Karpas-422 (cell line): ENCODE measurements at regions not wholly inside any gene's neighbourhood (a gene's known extent, or its start where the extent isn't known, plus 50 kb on each side); places are given as distances from the start of the nearest gene placed in this dataset.

Source experiments
- DNase-seq: peaks from one replicate; pipeline ENCODE4 v3.0.0-alpha.2; 2015
- H2AFZ ChIP-seq: fragments of 200-600 bp; sonication (generic); 2 replicates; pipeline ENCODE4 v1.6.1; 2014; ENCODE audit warnings: antibody characterized with exemption, low read length, mixed read lengths
- H3K27ac ChIP-seq: fragments of 200-600 bp; sonication (generic); 2 replicates; pipeline ENCODE4 v1.5.1; 2014; ENCODE audit warnings: mild to moderate bottlenecking, low read length, moderate library complexity
- H3K27me3 ChIP-seq: fragments of 200-600 bp; sonication (generic); 2 replicates; pipeline ENCODE4 v1.6.1; 2014; ENCODE audit warnings: low read length, mixed read lengths
- H3K36me3 ChIP-seq: fragments of 200-600 bp; sonication (generic); 2 replicates; pipeline ENCODE4 v1.6.1; 2014; ENCODE audit warnings: low read length, mixed read lengths; ENCODE audit not compliant: insufficient read depth
- H3K4me1 ChIP-seq: fragments of 200-600 bp; sonication (generic); 2 replicates; pipeline ENCODE4 v1.6.1; 2014; ENCODE audit warnings: mild to moderate bottlenecking, low read length, mixed read lengths
- H3K4me2 ChIP-seq: fragments of 200-600 bp; sonication (generic); 2 replicates; pipeline ENCODE4 v1.6.1; 2014; ENCODE audit warnings: low read length, low read depth, mild to moderate bottlenecking; ENCODE audit not compliant: poor library complexity, severe bottlenecking
- H3K4me3 ChIP-seq: fragments of 200-600 bp; sonication (generic); 2 replicates; pipeline ENCODE4 v1.5.1; 2014; ENCODE audit warnings: mild to moderate bottlenecking, antibody characterized with exemption, low read length, mixed read lengths
- H3K79me2 ChIP-seq: fragments of 200-600 bp; sonication (generic); 2 replicates; pipeline ENCODE4 v1.6.1; 2014; ENCODE audit warnings: mild to moderate bottlenecking, low read length, mixed read lengths
- H3K9ac ChIP-seq: fragments of 200-600 bp; sonication (generic); 2 replicates; pipeline ENCODE4 v1.6.0; 2014; ENCODE audit warnings: low read length
- H3K9me2 ChIP-seq: fragments of 200-600 bp; sonication (generic), shearing (Covaris generic); replicated peaks from 2 replicates; pipeline ENCODE4 v1.6.0; 2014; ENCODE audit warnings: mild to moderate bottlenecking, low read length, moderate library complexity; ENCODE audit not compliant: insufficient read depth
- H3K9me3 ChIP-seq: fragments of 300-700, 200-600 bp; sonication (generic); 2 replicates; pipeline ENCODE4 v1.6.1; 2014; ENCODE audit warnings: low read length, mixed read lengths
- H4K20me1 ChIP-seq: fragments of 200-600 bp; sonication (generic); 2 replicates; pipeline ENCODE4 v1.6.1; 2014; ENCODE audit warnings: mild to moderate bottlenecking, antibody characterized with exemption, low read length, low read depth; ENCODE audit not compliant: insufficient read depth

GRCh38 chrX:7746856-7747255 is 96.1 kb upstream of the VCX start:
- no peak overlapping the region for H3K27ac ChIP-seq
- H3K79me2 ChIP-seq: no peaks in the 10 kb centered on the region
- no peaks in the 10 kb centered on the region for H4K20me1 ChIP-seq
- no peaks in the 10 kb centered on the region for H3K4me1 ChIP-seq
- H3K4me2 ChIP-seq: no peak overlapping the region
- H3K9me2 ChIP-seq: no peaks in the 10 kb centered on the region
- H3K4me3 ChIP-seq: no peak overlapping the region
- no peak overlapping the region for H2AFZ ChIP-seq
- no peaks in the 10 kb centered on the region for H3K27me3 ChIP-seq
- no peaks in the 10 kb centered on the region for H3K36me3 ChIP-seq
- no peak for DNase-seq
- H3K9ac ChIP-seq: no peak overlapping the region
- no peaks in the 10 kb centered on the region for H3K9me3 ChIP-seq

- no peaks in the 10 kb centered on the region for H3K9me2 ChIP-seq
- H2AFZ ChIP-seq: no peak overlapping the region
- no peak overlapping the region for H3K27ac ChIP-seq
- H3K9ac ChIP-seq: no peak overlapping the region
- no peaks in the 10 kb centered on the region for H3K79me2 ChIP-seq
- H3K9me3 ChIP-seq: no peaks in the 10 kb centered on the region
- H3K27me3 ChIP-seq: no peaks in the 10 kb centered on the region
- no peak overlapping the region for H3K4me3 ChIP-seq
- H3K4me2 ChIP-seq: no peak overlapping the region
- no peaks in the 10 kb centered on the region for H3K36me3 ChIP-seq
- DNase-seq: no peak
- no peaks in the 10 kb centered on the region for H4K20me1 ChIP-seq
- no peaks in the 10 kb centered on the region for H3K4me1 ChIP-seq
Observed at GRCh38 chrX:7730071-7730470, 112.9 kb upstream of the VCX start.

- no peak overlapping the region for H3K27ac ChIP-seq
- H3K4me3 ChIP-seq: no peak overlapping the region
- no peak overlapping the region for H3K9ac ChIP-seq
- H3K79me2 ChIP-seq: no peaks in the 10 kb centered on the region
- H3K4me2 ChIP-seq: no peak overlapping the region
- DNase-seq: no peak
- no peaks in the 10 kb centered on the region for H3K9me2 ChIP-seq
- no peak overlapping the region for H2AFZ ChIP-seq
- H3K9me3 ChIP-seq: no peaks in the 10 kb centered on the region
- H3K27me3 ChIP-seq: no peaks in the 10 kb centered on the region
- no peaks in the 10 kb centered on the region for H4K20me1 ChIP-seq
- H3K4me1 ChIP-seq: no peaks in the 10 kb centered on the region
- no peaks in the 10 kb centered on the region for H3K36me3 ChIP-seq
Observed at GRCh38 chrX:7720519-7720918, 122.5 kb upstream of the VCX start.

- Histone ChIP-seq H3K36me3 (no peaks in the 10 kb centered on the region), H4K20me1 (no peaks in the 10 kb centered on the region), H3K4me2 (no peak overlapping the region), H2AFZ (no peak overlapping the region), H3K9me2 (no peaks in the 10 kb centered on the region), H3K4me3 (no peak overlapping the region), H3K27me3 (no peaks in the 10 kb centered on the region), H3K4me1 (no peaks in the 10 kb centered on the region), H3K27ac (no peak overlapping the region), H3K79me2 (no peaks in the 10 kb centered on the region), H3K9me3 (no peaks in the 10 kb centered on the region), H3K9ac (no peak overlapping the region)
- no peak for DNase-seq
Observed at GRCh38 chrX:7714351-7714750, 128.6 kb upstream of the VCX start.

GRCh38 chrX:7711167-7711566 is 131.8 kb upstream of the VCX start:
- Histone ChIP-seq H2AFZ (no peak overlapping the region), H4K20me1 (no peaks in the 10 kb centered on the region)

GRCh38 chrX:7709845-7710244 is 133.1 kb upstream of the VCX start:
- Histone ChIP-seq H3K9ac (no peak overlapping the region), H3K4me1 (no peaks in the 10 kb centered on the region), H3K4me2 (no peak overlapping the region), H3K36me3 (no peaks in the 10 kb centered on the region), H3K27me3 (no peaks in the 10 kb centered on the region), H3K79me2 (no peaks in the 10 kb centered on the region), H3K9me2 (no peaks in the 10 kb centered on the region), H3K27ac (no peak overlapping the region), H3K4me3 (no peak overlapping the region), H2AFZ (no peak overlapping the region), H3K9me3 (no peaks in the 10 kb centered on the region), H4K20me1 (no peaks in the 10 kb centered on the region)
- no peak for DNase-seq

More at GRCh38 chrX:7711167-7711566, 131.8 kb upstream of the VCX start:
- no peaks in the 10 kb centered on the region for H3K79me2 ChIP-seq
- H3K9me2 ChIP-seq: no peaks in the 10 kb centered on the region
- no peak overlapping the region for H3K27ac ChIP-seq
- no peaks in the 10 kb centered on the region for H3K9me3 ChIP-seq
- no peak overlapping the region for H3K4me2 ChIP-seq
- H3K9ac ChIP-seq: no peak overlapping the region
- no peak for DNase-seq
- H3K27me3 ChIP-seq: no peaks in the 10 kb centered on the region
- H3K4me3 ChIP-seq: no peak overlapping the region
- H3K36me3 ChIP-seq: no peaks in the 10 kb centered on the region
- H3K4me1 ChIP-seq: no peaks in the 10 kb centered on the region

GRCh38 chrX:7706032-7706431 is 136.9 kb upstream of the VCX start:
- H3K9me2 ChIP-seq: no peaks in the 10 kb centered on the region
- DNase-seq: no peak
- H3K4me3 ChIP-seq: no peak overlapping the region
- H3K36me3 ChIP-seq: no peaks in the 10 kb centered on the region
- no peaks in the 10 kb centered on the region for H3K9me3 ChIP-seq
- H4K20me1 ChIP-seq: no peaks in the 10 kb centered on the region
- H3K27me3 ChIP-seq: no peaks in the 10 kb centered on the region
- no peaks in the 10 kb centered on the region for H3K4me1 ChIP-seq
- H3K79me2 ChIP-seq: no peaks in the 10 kb centered on the region
- H3K27ac ChIP-seq: no peak overlapping the region
- H3K4me2 ChIP-seq: no peak overlapping the region
- no peak overlapping the region for H3K9ac ChIP-seq
- no peak overlapping the region for H2AFZ ChIP-seq

- Histone ChIP-seq H3K27me3 (no peaks in the 10 kb centered on the region), H3K4me3 (no peak overlapping the region), H3K4me2 (no peak overlapping the region), H3K27ac (no peak overlapping the region), H3K9ac (no peak overlapping the region), H3K4me1 (no peaks in the 10 kb centered on the region), H3K9me3 (no peaks in the 10 kb centered on the region), H4K20me1 (no peaks in the 10 kb centered on the region), H3K9me2 (no peaks in the 10 kb centered on the region), H2AFZ (no peak overlapping the region), H3K79me2 (no peaks in the 10 kb centered on the region), H3K36me3 (no peaks in the 10 kb centered on the region)
- no peak for DNase-seq
Observed at GRCh38 chrX:7704205-7704604, 138.8 kb upstream of the VCX start.

GRCh38 chrX:7698248-7698647 is 144.7 kb upstream of the VCX start:
- no peaks in the 10 kb centered on the region for H4K20me1 ChIP-seq
- no peaks in the 10 kb centered on the region for H3K9me3 ChIP-seq
- H3K9me2 ChIP-seq: no peaks in the 10 kb centered on the region
- H3K9ac ChIP-seq: no peak overlapping the region
- no peaks in the 10 kb centered on the region for H3K4me1 ChIP-seq
- H3K27ac ChIP-seq: no peak overlapping the region
- H3K4me2 ChIP-seq: no peak overlapping the region
- H3K79me2 ChIP-seq: no peaks in the 10 kb centered on the region
- H3K36me3 ChIP-seq: no peaks in the 10 kb centered on the region
- H2AFZ ChIP-seq: no peak overlapping the region
- H3K27me3 ChIP-seq: no peaks in the 10 kb centered on the region
- DNase-seq: no peak
- no peak overlapping the region for H3K4me3 ChIP-seq
